ENCODE measurements at regions not wholly inside any gene's neighbourhood (a gene's known extent, or its start where the extent isn't known, plus 50 kb on each side); places are given as distances from the start of the nearest gene placed in this dataset.
"Not testable (repeated sequence)": the region's sequence is repeated elsewhere in the genome, so short reads cannot be mapped to it uniquely, and the experiment has no call there.

- Histone ChIP-seq H3K4me1 (replicated peaks in 1 of 2) (peaks cover 0 to 3% of the 10 kb centered on the region in 2 donors), H3K4me3 (no peak overlapping the region), H3K27me3 (no peaks in the 10 kb centered on the region), H3K27ac (peak overlapping the region in 3 of 5 donors; percentile 30 to 66 (median 66)), H3K9me3 (replicated peaks in 1 of 3) (no peaks in the 10 kb centered on the region), H3K36me3 (replicated peaks in 1 of 2) (no peaks in the 10 kb centered on the region)
- intact Hi-C loops (cut with DNase I), result no loop called here
- TF ChIP-seq POLR2A (IDR thresholded peaks at IDR 0.05) (no peak), CTCF (IDR thresholded peaks at IDR 0.05) (no peak)
- peak; percentile 27 to 61 (median 52) for DNase-seq
- 49 to 63% (median 55%) methylated on average over 4 of the region's 4 CpGs for WGBS, 4 donors
These were observed 54.8 kb upstream of the HMGB1 start for GRCh38 chr13:30520571-30520970.

GRCh38 chr13:30523211-30523610 is 57.5 kb upstream of the HMGB1 start:
- Histone ChIP-seq H3K9me3 (replicated peaks in 1 of 3) (no peaks in the 10 kb centered on the region), H3K4me1 (replicated peaks in 1 of 2) (peaks cover 0 to 3% of the 10 kb centered on the region in 2 donors), H3K27ac (no peak overlapping the region), H3K4me3 (no peak overlapping the region), H3K36me3 (replicated peaks in 1 of 2) (no peaks in the 10 kb centered on the region), H3K27me3 (no peaks in the 10 kb centered on the region)
- intact Hi-C loops (cut with DNase I), result no loop called here
- WGBS, 4 donors, result 50 to 93% (median 60%) methylated on average over 2 of the region's 2 CpGs
- no peak for TF ChIP-seq POLR2A (IDR thresholded peaks at IDR 0.05)
- DNase-seq, result no peak

- 79 to 94% (median 87%) methylated on average over 1 of the region's 1 CpG for WGBS, 4 donors
- H3K9me3 ChIP-seq (replicated peaks in 1 of 3); H3K36me3 ChIP-seq (replicated peaks in 1 of 2); intact Hi-C loops (cut with DNase I); H3K27ac ChIP-seq; H3K4me1 ChIP-seq (replicated peaks in 1 of 2); H3K4me3 ChIP-seq; H3K27me3 ChIP-seq; DNase-seq: not testable (repeated sequence)
These were observed 58.1 kb upstream of the HMGB1 start for GRCh38 chr13:30523817-30524216.

GRCh38 chr13:30525212-30525611 is 59.5 kb upstream of the HMGB1 start:
- DNase-seq; H3K4me3 ChIP-seq; H3K36me3 ChIP-seq (replicated peaks in 1 of 2); H3K27me3 ChIP-seq; intact Hi-C loops (cut with DNase I); H3K9me3 ChIP-seq (replicated peaks in 1 of 3); H3K4me1 ChIP-seq (replicated peaks in 1 of 2); H3K27ac ChIP-seq: not testable (repeated sequence)
- 0 to 58% (median 20%) methylated on average over 1 of the region's 1 CpG for WGBS, 4 donors

GRCh38 chr13:30526612-30527495 is 61.1 kb upstream of the HMGB1 start:
- TF ChIP-seq CTCF (IDR thresholded peaks at IDR 0.05) (no peak), POLR2A (IDR thresholded peaks at IDR 0.05) (no peak)
- no peaks in the 10 kb centered on the region for H3K9me3 ChIP-seq (replicated peaks in 1 of 3)
- H3K27me3 ChIP-seq, result no peaks in the 10 kb centered on the region
- peak in 1 of 7 donors; percentile 17 for DNase-seq
- 66 to 80% (median 77%) methylated on average over 20 to 21 of the region's 21 CpGs for WGBS, 4 donors
- H3K27ac ChIP-seq, result no peak overlapping the region
- H3K36me3 ChIP-seq (replicated peaks in 1 of 2), result no peaks in the 10 kb centered on the region
- H3K4me1 ChIP-seq (replicated peaks in 1 of 2), result no peaks in the 10 kb centered on the region
- no peak overlapping the region for H3K4me3 ChIP-seq
- intact Hi-C loops (cut with DNase I), result no loop called here
